HEK293 (cell line): ENCODE measurements at regions not wholly inside any gene's neighbourhood (a gene's known extent, or its start where the extent isn't known, plus 50 kb on each side); places are given as distances from the start of the nearest gene placed in this dataset.

Experiments
- CTCF ChIA-PET: fragments of 350-600 bp; formaldehyde crosslinking; extraction: SDS; loops from one replicate; lab custom pipeline; 2021; ENCODE audit warnings: antibody characterized with exemption; lab: Yijun Ruan, JAX
- POLR2A ChIA-PET: fragments of 300-600 bp; formaldehyde crosslinking; extraction: SDS; loops from one replicate; lab custom pipeline; 2020; ENCODE audit warnings: antibody characterized with exemption, inconsistent platforms; lab: Yijun Ruan, JAX
- H3K27ac ChIP-seq: fragments of 200-500 bp; sonication (Bioruptor generic); 2 replicates; pipeline ENCODE4 v1.5.1; 2014; ENCODE audit warnings: low read depth, low read length, control low read depth, inconsistent platforms; ENCODE audit errors: extremely low read depth
- H3K36me3 ChIP-seq, 2 experiments: fragments of 200-500 bp in 1 of 2; sonication (Bioruptor generic) in 1 of 2; 1 replicate in 1 of 2; 2 replicates in 1 of 2; pipeline ENCODE4 v1.5.1; 2014 to 2017; ENCODE audit warnings: inconsistent platforms in 2 of 2, low read length in 2 of 2; ENCODE audit not compliant: control insufficient read depth in 2 of 2, insufficient read depth in 1 of 2
- H3K4me1 ChIP-seq: fragments of 200-500 bp; sonication (Bioruptor generic); 2 replicates; pipeline ENCODE4 v1.5.1; 2014; ENCODE audit warnings: mild to moderate bottlenecking, low read length, inconsistent platforms; ENCODE audit not compliant: control insufficient read depth, insufficient read depth
- H3K4me3 ChIP-seq: 2 replicates; pipeline ENCODE4 v1.5.1; 2011; ENCODE audit warnings: low read depth, mild to moderate bottlenecking, control low read depth, low read length, moderate library complexity
- H3K9me3 ChIP-seq: fragments of 200-500 bp; sonication (Bioruptor generic); 2 replicates; pipeline ENCODE4 v1.5.1; 2014; ENCODE audit warnings: low read depth, low read length, inconsistent platforms; ENCODE audit not compliant: control insufficient read depth, insufficient read depth
- CTCF ChIP-seq: fragments of 450-650 bp; formaldehyde crosslinking; IDR thresholded peaks from 2 replicates; pipeline ENCODE4 v1.5.1; 2016; ENCODE audit warnings: missing biosample characterization, missing genetic modification characterization
- FEZF1 ChIP-seq: fragments of 450-650 bp; formaldehyde crosslinking; IDR thresholded peaks from 2 replicates; pipeline ENCODE4 v1.5.1; 2016; ENCODE audit warnings: missing biosample characterization, missing genetic modification characterization
- GFI1B ChIP-seq: fragments of 450-650 bp; formaldehyde crosslinking; IDR thresholded peaks from 2 replicates; pipeline ENCODE4 v1.5.1; 2016; ENCODE audit warnings: missing biosample characterization, missing genetic modification characterization
- GLI4 ChIP-seq: fragments of 450-650 bp; formaldehyde crosslinking; IDR thresholded peaks from 2 replicates; pipeline ENCODE4 v1.5.1; 2016; ENCODE audit warnings: missing biosample characterization, missing genetic modification characterization
- PBX3 ChIP-seq: sonication (generic); formaldehyde crosslinking; IDR thresholded peaks from 2 replicates; pipeline ENCODE4 v1.8.1; 2022; ENCODE audit warnings: mild to moderate bottlenecking, moderate library complexity, missing genetic modification reagents
- YY1 ChIP-seq: fragments of 450-650 bp; formaldehyde crosslinking; IDR thresholded peaks from 2 replicates; pipeline ENCODE4 v1.5.1; 2018; ENCODE audit warnings: missing biosample characterization, missing genetic modification characterization
- ZFP69B ChIP-seq: fragments of 450-650 bp; formaldehyde crosslinking; IDR thresholded peaks from 2 replicates; pipeline ENCODE4 v1.5.1; 2016; ENCODE audit warnings: missing biosample characterization, missing genetic modification characterization
- ZNF121 ChIP-seq: fragments of 450-650 bp; formaldehyde crosslinking; IDR thresholded peaks from 2 replicates; pipeline ENCODE4 v1.5.1; 2016; ENCODE audit warnings: missing biosample characterization, missing genetic modification characterization
- ZNF146 ChIP-seq: fragments of 450-650 bp; formaldehyde crosslinking; IDR thresholded peaks from 2 replicates; pipeline ENCODE4 v1.5.1; 2016; ENCODE audit warnings: missing biosample characterization, missing genetic modification characterization
- ZNF148 ChIP-seq: fragments of 450-650 bp; formaldehyde crosslinking; IDR thresholded peaks from 2 replicates; pipeline ENCODE4 v1.5.0; 2017; ENCODE audit warnings: missing biosample characterization, missing genetic modification characterization, borderline replicate concordance
- ZNF16 ChIP-seq: fragments of 450-650 bp; formaldehyde crosslinking; IDR thresholded peaks from 2 replicates; pipeline ENCODE4 v1.5.1; 2016; ENCODE audit warnings: low read depth, missing biosample characterization, missing genetic modification characterization
- ZNF175 ChIP-seq: fragments of 450-650 bp; formaldehyde crosslinking; IDR thresholded peaks from 2 replicates; pipeline ENCODE4 v1.5.1; 2016; ENCODE audit warnings: missing biosample characterization, missing genetic modification characterization
- ZNF202 ChIP-seq: fragments of 450-650 bp; formaldehyde crosslinking; IDR thresholded peaks from 2 replicates; pipeline ENCODE4 v1.5.1; 2016; ENCODE audit warnings: missing biosample characterization, missing genetic modification characterization, borderline replicate concordance
- ZNF211 ChIP-seq: fragments of 450-650 bp; formaldehyde crosslinking; IDR thresholded peaks from 2 replicates; pipeline ENCODE4 v1.5.1; 2016; ENCODE audit warnings: low read depth, missing biosample characterization, missing genetic modification characterization
- ZNF248 ChIP-seq: fragments of 450-650 bp; formaldehyde crosslinking; IDR thresholded peaks from 2 replicates; pipeline ENCODE4 v1.5.1; 2017; ENCODE audit warnings: missing biosample characterization, missing genetic modification characterization
- ZNF423 ChIP-seq: fragments of 450-650 bp; formaldehyde crosslinking; IDR thresholded peaks from 2 replicates; pipeline ENCODE4 v1.5.1; 2016; ENCODE audit warnings: missing biosample characterization, missing genetic modification characterization
- ZNF433 ChIP-seq: fragments of 450-650 bp; formaldehyde crosslinking; IDR thresholded peaks from 2 replicates; pipeline ENCODE4 v1.5.1; 2016; ENCODE audit warnings: missing biosample characterization, missing genetic modification characterization, low read depth
- ZNF473 ChIP-seq: fragments of 450-650 bp; formaldehyde crosslinking; IDR thresholded peaks from 2 replicates; pipeline ENCODE4 v1.5.1; 2017; ENCODE audit warnings: missing biosample characterization, missing genetic modification characterization
- ZNF514 ChIP-seq: fragments of 450-650 bp; formaldehyde crosslinking; IDR thresholded peaks from 2 replicates; pipeline ENCODE4 v1.5.1; 2016; ENCODE audit warnings: missing biosample characterization, missing genetic modification characterization
- ZNF548 ChIP-seq: fragments of 450-650 bp; formaldehyde crosslinking; IDR thresholded peaks from 2 replicates; pipeline ENCODE4 v1.5.1; 2016; ENCODE audit warnings: missing biosample characterization, missing genetic modification characterization
- ZNF596 ChIP-seq: fragments of 450-650 bp; IDR thresholded peaks from 2 replicates; pipeline ENCODE4 v1.5.0; 2018; ENCODE audit warnings: missing biosample characterization, mild to moderate bottlenecking, missing genetic modification characterization, moderate library complexity
- ZNF654 ChIP-seq: fragments of 450-650 bp; formaldehyde crosslinking; IDR thresholded peaks from 2 replicates; pipeline ENCODE4 v1.5.1; 2016; ENCODE audit warnings: low read depth, missing biosample characterization, missing genetic modification characterization
- ZNF677 ChIP-seq: fragments of 450-650 bp; IDR thresholded peaks from 2 replicates; pipeline ENCODE4 v1.5.0; 2018; ENCODE audit warnings: missing biosample characterization, mild to moderate bottlenecking, missing genetic modification characterization, moderate library complexity
- ZNF76 ChIP-seq: fragments of 450-650 bp; formaldehyde crosslinking; IDR thresholded peaks from 2 replicates; pipeline ENCODE4; 2016; ENCODE audit warnings: low read depth, missing biosample characterization, missing genetic modification characterization, borderline replicate concordance
- ZNF777 ChIP-seq: fragments of 450-650 bp; formaldehyde crosslinking; IDR thresholded peaks from 2 replicates; pipeline ENCODE4 v1.5.1; 2017; ENCODE audit warnings: missing biosample characterization, missing genetic modification characterization, borderline replicate concordance

GRCh38 chr17:14514973-14515372 lies 214.1 kb downstream of the HS3ST3B1 start:
- Histone ChIP-seq H3K36me3 (no peaks in the 10 kb centered on the region), H3K27ac (no peak overlapping the region), H3K4me3 (no peak overlapping the region), H3K4me1 (no peaks in the 10 kb centered on the region)
- TF ChIP-seq ZNF777 (tag by site-specific recombination): no peak
- 0 out of 2 replicates have a peak, but pooled peaks have one; percentile 8 for TF ChIP-seq CTCF
- TF ChIP-seq ZNF596: no peak
- no peak for TF ChIP-seq ZNF211
- TF ChIP-seq ZNF433: no peak
- TF ChIP-seq, all 188 proteins: peak for 1
- ChIA-PET CTCF (no interaction called here), POLR2A (no interaction called here)
- no peaks in the 10 kb centered on the region for H3K9me3 ChIP-seq

- Histone ChIP-seq H3K36me3 (no peaks in the 10 kb centered on the region), H3K9me3 (no peaks in the 10 kb centered on the region), H3K4me1 (no peaks in the 10 kb centered on the region), H3K27ac (no peak overlapping the region), H3K4me3 (no peak overlapping the region)
- CTCF ChIA-PET: no interaction called here
- no peak for TF ChIP-seq ZNF423 (tag by site-specific recombination)
- no peak for TF ChIP-seq ZNF473 (tag by site-specific recombination)
- TF ChIP-seq ZNF76 (tag by site-specific recombination): no peak
- no peak for TF ChIP-seq ZNF16 (tag by site-specific recombination)
- no peak for TF ChIP-seq ZNF146
- no peak for TF ChIP-seq GLI4 (tag by site-specific recombination)
- TF ChIP-seq PBX3 (CRISPR knock-in tag): no peak
- TF ChIP-seq FEZF1 (tag by site-specific recombination): no peak
- TF ChIP-seq ZNF514 (tag by site-specific recombination): no peak
- TF ChIP-seq ZNF248 (tag by site-specific recombination): no peak
- TF ChIP-seq YY1 (tag by site-specific recombination): no peak
- no peak for TF ChIP-seq ZNF202 (tag by site-specific recombination)
- TF ChIP-seq ZFP69B (tag by site-specific recombination): no peak
- no peak for TF ChIP-seq ZNF175 (tag by site-specific recombination)
- TF ChIP-seq ZNF654 (tag by site-specific recombination): no peak
- TF ChIP-seq ZNF121 (tag by site-specific recombination): no peak
- no peak for TF ChIP-seq GFI1B (tag by site-specific recombination)
- no peak for TF ChIP-seq ZNF677 (tag by site-specific recombination)
- POLR2A ChIA-PET: no interaction called here
These were observed 213.0 kb downstream of the HS3ST3B1 start for GRCh38 chr17:14513835-14514234.

- Histone ChIP-seq H3K4me1 (no peaks in the 10 kb centered on the region), H3K27ac (no peak overlapping the region), H3K4me3 (no peak overlapping the region), H3K36me3 (no peaks in the 10 kb centered on the region), H3K9me3 (no peaks in the 10 kb centered on the region)
- POLR2A ChIA-PET: no interaction called here
- CTCF ChIA-PET: no interaction called here
- TF ChIP-seq ZNF548 (tag by site-specific recombination) (no peak), ZNF148 (tag by site-specific recombination) (no peak)
These were observed 209.3 kb downstream of the HS3ST3B1 start for GRCh38 chr17:14510136-14510535.
